HepG2 (cell line): ENCODE measurements at regions not wholly inside any gene's neighbourhood (a gene's known extent, or its start where the extent isn't known, plus 50 kb on each side); places are given as distances from the start of the nearest gene placed in this dataset.

Source experiments
- ATAC-seq: fragments of 200-7000 bp; cut with Tn5 transposase; 3 replicates; pipeline ENCODE4 v1.9.1; 2020; ENCODE audit warnings: mild to moderate bottlenecking, moderate library complexity
- BruUV-seq: library from RNA; stranded (reverse); fragments of 400-500 nt; replicated peaks from 2 replicates; lab custom pipeline; 2021; lab: Mats Ljungman, UMichigan
- CTCF ChIA-PET: fragments of 300-600 bp; formaldehyde crosslinking; extraction: SDS; loops from one replicate; lab custom pipeline; 2021; ENCODE audit warnings: low total read pairs, inconsistent platforms, low intra/inter-chr PET ratio; lab: Yijun Ruan, JAX
- POLR2A ChIA-PET: fragments of 350-600 bp; sonication (Branson Sonifier 250); formaldehyde crosslinking; loops from one replicate; lab custom pipeline; 2020; ENCODE audit warnings: antibody characterized with exemption, inconsistent platforms; lab: Yijun Ruan, JAX
- DNase-seq: peaks from one replicate; pipeline ENCODE4 v3.0.0-alpha.2; 2015; ENCODE audit warnings: low spot score
- FAIRE-seq: peaks from 3 replicates; lab custom pipeline; 2011; peaks lifted over from hg19 to GRCh38; lab: Jason Lieb, UNC
- H2AFZ ChIP-seq: one replicate; pipeline ENCODE4 v1.6.1; 2011; ENCODE audit warnings: low read length, inconsistent platforms
- H3K27ac ChIP-seq: fragments of 300-600 bp; 3 replicates; pipeline ENCODE4 v1.8.0; 2011; ENCODE audit warnings: mixed run types, mild to moderate bottlenecking, mixed read lengths, low read length, inconsistent platforms; ENCODE audit not compliant: insufficient read depth; ENCODE audit errors: extremely low read length
- H3K27me3 ChIP-seq, 2 experiments: fragments of 200-600 bp in 1 of 2; 2 replicates in 1 of 2; 3 replicates in 1 of 2; pipeline versions ENCODE4 v1.6.0 to v1.8.0; 2011; ENCODE audit warnings: low read length in 2 of 2, mild to moderate bottlenecking in 2 of 2, moderate library complexity in 2 of 2, inconsistent platforms in 1 of 2; ENCODE audit not compliant: insufficient read depth in 2 of 2, control insufficient read depth in 1 of 2
- H3K36me3 ChIP-seq, 2 experiments: fragments of 200-600 bp in 1 of 2; replicated peaks in 1 of 2; 2 replicates in 1 of 2; 3 replicates in 1 of 2; pipeline versions ENCODE4 v1.5.1 to v1.8.0; 2011; ENCODE audit warnings: low read length in 2 of 2, inconsistent platforms in 1 of 2; ENCODE audit not compliant: insufficient read depth in 2 of 2, control insufficient read depth in 1 of 2
- H3K4me1 ChIP-seq: 2 replicates; pipeline ENCODE4 v1.5.1; 2012; ENCODE audit warnings: low read length, inconsistent platforms; ENCODE audit not compliant: insufficient read depth
- H3K4me2 ChIP-seq: 2 replicates; pipeline ENCODE4 v1.6.0; 2011; ENCODE audit warnings: low read depth, low read length, inconsistent platforms
- H3K4me3 ChIP-seq, 3 experiments: fragments of 200-600 bp in 1 of 3; sonication (generic), shearing (Covaris generic) in 1 of 3; replicated peaks in 1 of 3; 2 replicates each; pipeline ENCODE4 v1.5.1; 2011 to 2016; ENCODE audit warnings: low read length in 3 of 3, inconsistent platforms in 2 of 3, low read depth in 2 of 3, mild to moderate bottlenecking in 2 of 3, control low read depth in 1 of 3, mixed read lengths in 1 of 3; ENCODE audit not compliant: insufficient read depth in 1 of 3
- H3K79me2 ChIP-seq: one replicate; pipeline ENCODE4 v1.6.1; 2011; ENCODE audit warnings: low read length, inconsistent platforms; ENCODE audit not compliant: insufficient read depth
- H3K9ac ChIP-seq: 2 replicates; pipeline ENCODE4 v1.6.0; 2011; ENCODE audit warnings: mild to moderate bottlenecking, low read depth, low read length, inconsistent platforms; ENCODE audit not compliant: insufficient read depth
- H3K9me3 ChIP-seq: 2 replicates; pipeline ENCODE4 v1.5.1; 2012; ENCODE audit warnings: mild to moderate bottlenecking, low read length
- H4K20me1 ChIP-seq: 2 replicates; pipeline ENCODE4 v1.6.0; 2011; ENCODE audit warnings: inconsistent platforms, mild to moderate bottlenecking, low read length, moderate library complexity; ENCODE audit not compliant: insufficient read depth
- CREM ChIP-seq, 2 experiments: sonication (generic) in 1 of 2; formaldehyde crosslinking in 1 of 2; IDR thresholded peaks; 2 replicates each; pipeline versions ENCODE4 v1.4.0 to v1.6.1; 2016 to 2020; ENCODE audit warnings: antibody characterized with exemption in 1 of 2, mild to moderate bottlenecking in 1 of 2, missing genetic modification reagents in 1 of 2
- EZH2 ChIP-seq: conservative IDR thresholded peaks from 2 replicates; pipeline ENCODE4 v1.6.1; 2012; ENCODE audit warnings: mild to moderate bottlenecking, low read depth, low read length, moderate library complexity
- JUND ChIP-seq: sonication (generic); formaldehyde crosslinking; IDR thresholded peaks from 2 replicates; pipeline ENCODE4 v1.8.0; 2022; ENCODE audit warnings: mild to moderate bottlenecking, missing genetic modification reagents
- PAX8 ChIP-seq: sonication (generic); formaldehyde crosslinking; IDR thresholded peaks from 2 replicates; pipeline ENCODE4 v1.8.0; 2022; ENCODE audit warnings: mild to moderate bottlenecking, missing genetic modification reagents, borderline replicate concordance
- USF2 ChIP-seq, 2 experiments: sonication (generic) in 1 of 2; formaldehyde crosslinking in 1 of 2; IDR thresholded peaks; 2 replicates each; pipeline versions ENCODE4 v1.5.1 to v1.6.1; 2011 to 2020; ENCODE audit warnings: borderline replicate concordance in 1 of 2, low read depth in 1 of 2, low read length in 1 of 2, mild to moderate bottlenecking in 1 of 2, missing genetic modification reagents in 1 of 2, moderate library complexity in 1 of 2
- ZBTB34 ChIP-seq: sonication (generic); formaldehyde crosslinking; IDR thresholded peaks from 2 replicates; pipeline ENCODE4 v1.8.0; 2022; ENCODE audit warnings: mild to moderate bottlenecking, missing genetic modification reagents
- ZNF564 ChIP-seq: sonication (generic); formaldehyde crosslinking; IDR thresholded peaks from 2 replicates; pipeline ENCODE4 v1.8.1; 2023; ENCODE audit warnings: mild to moderate bottlenecking, missing genetic modification reagents
- WGBS: methylation state at CpG from one replicate; pipeline ENCODE4 v1.1.6; 2017; ENCODE audit warnings: low lambda C conversion rate; 5-methylcytosine and 5-hydroxymethylcytosine counted together
- in situ Hi-C: cut with HindIII; loops from 2 replicates; pipeline ENCODE4 v1.10.0; 2017; ENCODE audit warnings: low pct_unique_long_range_greater_than_20kb; ENCODE audit not compliant: extremely low pct_ligation_motif_present
- intact Hi-C: fragments of 100-400 bp; cut with micrococcal nuclease; formaldehyde crosslinking; loops from one replicate; pipeline ENCODE4 v1.10.0; 2022; ENCODE audit not compliant: unreplicated experiment

GRCh38 chr4:170414961-170415360 is 325.2 kb upstream of the AADAT start:
- in situ Hi-C loops (no loop called here), intact Hi-C loops (no loop called here)
- ChIA-PET CTCF (no interaction called here), POLR2A (no interaction called here)
- Histone ChIP-seq H3K4me2 (no peak overlapping the region), H3K9ac (no peak overlapping the region), H3K4me3 (no peak overlapping the region), H3K4me1 (no peaks in the 10 kb centered on the region), H3K27ac (no peak overlapping the region), H3K27me3 (no peaks in the 10 kb centered on the region; a peak in 1 of 5 replicates), H2AFZ (no peak overlapping the region), H3K9me3 (no peaks in the 10 kb centered on the region), H3K36me3 (no peaks in the 10 kb centered on the region), H4K20me1 (no peaks in the 10 kb centered on the region), H3K79me2 (no peaks in the 10 kb centered on the region)
- WGBS, result 11% methylated on average over 4 of the region's 4 CpGs
- FAIRE-seq (no peak), DNase-seq (no peak), ATAC-seq (no peak)
- TF ChIP-seq ZNF564 (CRISPR knock-in tag), result no peak
- TF ChIP-seq CREM (IDR thresholded peaks at IDR 0.05), result no peak
- no peak for TF ChIP-seq CREM (CRISPR knock-in tag; IDR thresholded peaks at IDR 0.05)
- TF ChIP-seq EZH2, result no peak
- TF ChIP-seq PAX8 (CRISPR knock-in tag), result no peak
- TF ChIP-seq JUND (CRISPR knock-in tag), result no peak
- no peak for TF ChIP-seq USF2 (IDR thresholded peaks at IDR 0.05; ENCODE audit: low read depth, low read length)
- TF ChIP-seq USF2 (CRISPR knock-in tag; IDR thresholded peaks at IDR 0.05; ENCODE audit: borderline replicate concordance), result no peak
- no TSS peak for BruUV-seq

GRCh38 chr4:170414360-170414759 is 324.6 kb upstream of the AADAT start:
- Histone ChIP-seq H3K9ac (no peak overlapping the region), H3K4me3 (no peak overlapping the region), H3K79me2 (no peaks in the 10 kb centered on the region), H3K4me1 (no peaks in the 10 kb centered on the region), H2AFZ (no peak overlapping the region), H3K4me2 (no peak overlapping the region), H3K9me3 (no peaks in the 10 kb centered on the region), H3K27me3 (no peaks in the 10 kb centered on the region; a peak in 1 of 5 replicates), H4K20me1 (no peaks in the 10 kb centered on the region), H3K27ac (no peak overlapping the region), H3K36me3 (no peaks in the 10 kb centered on the region)
- CTCF ChIA-PET, result no interaction called here
- no TSS peak for BruUV-seq
- POLR2A ChIA-PET, result no interaction called here
- in situ Hi-C loops (no loop called here), intact Hi-C loops (no loop called here)
- ATAC-seq (no peak), FAIRE-seq (no peak), DNase-seq (no peak)
- 0% methylated on average over 2 of the region's 2 CpGs for WGBS
- no peak for TF ChIP-seq ZBTB34 (CRISPR knock-in tag)
